HepG2 (cell line): ENCODE measurements at regions not wholly inside any gene's neighbourhood (a gene's known extent, or its start where the extent isn't known, plus 50 kb on each side); places are given as distances from the start of the nearest gene placed in this dataset.

ENCODE experiments used
- ATAC-seq: fragments of 200-7000 bp; cut with Tn5 transposase; 3 replicates; pipeline ENCODE4 v1.9.1; 2020; ENCODE audit warnings: mild to moderate bottlenecking, moderate library complexity
- BruUV-seq: library from RNA; stranded (reverse); fragments of 400-500 nt; replicated peaks from 2 replicates; lab custom pipeline; 2021; lab: Mats Ljungman, UMichigan
- CTCF ChIA-PET: fragments of 300-600 bp; formaldehyde crosslinking; extraction: SDS; loops from one replicate; lab custom pipeline; 2021; ENCODE audit warnings: low total read pairs, inconsistent platforms, low intra/inter-chr PET ratio; lab: Yijun Ruan, JAX
- POLR2A ChIA-PET: fragments of 350-600 bp; sonication (Branson Sonifier 250); formaldehyde crosslinking; loops from one replicate; lab custom pipeline; 2020; ENCODE audit warnings: antibody characterized with exemption, inconsistent platforms; lab: Yijun Ruan, JAX
- DNase-seq: peaks from one replicate; pipeline ENCODE4 v3.0.0-alpha.2; 2015; ENCODE audit warnings: low spot score
- FAIRE-seq: peaks from 3 replicates; lab custom pipeline; 2011; peaks lifted over from hg19 to GRCh38; lab: Jason Lieb, UNC
- H2AFZ ChIP-seq: one replicate; pipeline ENCODE4 v1.6.1; 2011; ENCODE audit warnings: low read length, inconsistent platforms
- H3K27ac ChIP-seq: fragments of 300-600 bp; 3 replicates; pipeline ENCODE4 v1.8.0; 2011; ENCODE audit warnings: mixed run types, mild to moderate bottlenecking, mixed read lengths, low read length, inconsistent platforms; ENCODE audit not compliant: insufficient read depth; ENCODE audit errors: extremely low read length
- H3K27me3 ChIP-seq, 2 experiments: fragments of 200-600 bp in 1 of 2; 2 replicates in 1 of 2; 3 replicates in 1 of 2; pipeline versions ENCODE4 v1.6.0 to v1.8.0; 2011; ENCODE audit warnings: low read length in 2 of 2, mild to moderate bottlenecking in 2 of 2, moderate library complexity in 2 of 2, inconsistent platforms in 1 of 2; ENCODE audit not compliant: insufficient read depth in 2 of 2, control insufficient read depth in 1 of 2
- H3K36me3 ChIP-seq, 2 experiments: fragments of 200-600 bp in 1 of 2; replicated peaks in 1 of 2; 2 replicates in 1 of 2; 3 replicates in 1 of 2; pipeline versions ENCODE4 v1.5.1 to v1.8.0; 2011; ENCODE audit warnings: low read length in 2 of 2, inconsistent platforms in 1 of 2; ENCODE audit not compliant: insufficient read depth in 2 of 2, control insufficient read depth in 1 of 2
- H3K4me1 ChIP-seq: 2 replicates; pipeline ENCODE4 v1.5.1; 2012; ENCODE audit warnings: low read length, inconsistent platforms; ENCODE audit not compliant: insufficient read depth
- H3K4me2 ChIP-seq: 2 replicates; pipeline ENCODE4 v1.6.0; 2011; ENCODE audit warnings: low read depth, low read length, inconsistent platforms
- H3K4me3 ChIP-seq, 3 experiments: fragments of 200-600 bp in 1 of 3; sonication (generic), shearing (Covaris generic) in 1 of 3; replicated peaks in 1 of 3; 2 replicates each; pipeline ENCODE4 v1.5.1; 2011 to 2016; ENCODE audit warnings: low read length in 3 of 3, inconsistent platforms in 2 of 3, low read depth in 2 of 3, mild to moderate bottlenecking in 2 of 3, control low read depth in 1 of 3, mixed read lengths in 1 of 3; ENCODE audit not compliant: insufficient read depth in 1 of 3
- H3K79me2 ChIP-seq: one replicate; pipeline ENCODE4 v1.6.1; 2011; ENCODE audit warnings: low read length, inconsistent platforms; ENCODE audit not compliant: insufficient read depth
- H3K9ac ChIP-seq: 2 replicates; pipeline ENCODE4 v1.6.0; 2011; ENCODE audit warnings: mild to moderate bottlenecking, low read depth, low read length, inconsistent platforms; ENCODE audit not compliant: insufficient read depth
- H3K9me3 ChIP-seq: 2 replicates; pipeline ENCODE4 v1.5.1; 2012; ENCODE audit warnings: mild to moderate bottlenecking, low read length
- H4K20me1 ChIP-seq: 2 replicates; pipeline ENCODE4 v1.6.0; 2011; ENCODE audit warnings: inconsistent platforms, mild to moderate bottlenecking, low read length, moderate library complexity; ENCODE audit not compliant: insufficient read depth
- BHLHE40 ChIP-seq: IDR thresholded peaks from 2 replicates; pipeline ENCODE4 v1.6.1; 2011; ENCODE audit warnings: low read length, improper control_type of control experiment
- GATAD1 ChIP-seq: IDR thresholded peaks from 2 replicates; pipeline ENCODE4 v1.6.1; 2016; ENCODE audit warnings: missing genetic modification reagents, missing compliant biosample characterization
- HOXD1 ChIP-seq: sonication (generic); formaldehyde crosslinking; IDR thresholded peaks from 2 replicates; pipeline ENCODE4 v1.5.0; 2020; ENCODE audit warnings: missing genetic modification reagents
- IKZF5 ChIP-seq: IDR thresholded peaks from 2 replicates; pipeline ENCODE4 v1.6.1; 2018; ENCODE audit warnings: missing genetic modification reagents, mild to moderate bottlenecking, missing compliant biosample characterization
- MTERF4 ChIP-seq: sonication (generic); formaldehyde crosslinking; IDR thresholded peaks from 2 replicates; pipeline ENCODE4 v1.8.0; 2023; ENCODE audit warnings: mild to moderate bottlenecking, missing genetic modification reagents
- ZFP36L1 ChIP-seq: sonication (generic); formaldehyde crosslinking; IDR thresholded peaks from 2 replicates; pipeline ENCODE4 v1.8.0; 2022; ENCODE audit warnings: mild to moderate bottlenecking, missing genetic modification reagents, moderate library complexity
- ZNF230 ChIP-seq: sonication (generic); formaldehyde crosslinking; IDR thresholded peaks from 2 replicates; pipeline ENCODE4 v1.4.0; 2020; ENCODE audit warnings: mild to moderate bottlenecking, missing genetic modification reagents
- ZNF407 ChIP-seq: sonication (generic); formaldehyde crosslinking; IDR thresholded peaks from one replicate; pipeline ENCODE4 v1.5.1; 2020; ENCODE audit warnings: mild to moderate bottlenecking, missing genetic modification reagents; ENCODE audit errors: not compliant biosample characterization
- ZNF577 ChIP-seq: sonication (generic); formaldehyde crosslinking; IDR thresholded peaks from 2 replicates; pipeline ENCODE4 v1.4.0; 2020; ENCODE audit warnings: mild to moderate bottlenecking, low read depth, missing genetic modification reagents, borderline replicate concordance
- ZNF770 ChIP-seq: sonication (generic); formaldehyde crosslinking; IDR thresholded peaks from 2 replicates; pipeline ENCODE4 v1.5.0; 2020; ENCODE audit warnings: mild to moderate bottlenecking, missing genetic modification reagents
- ZNF775 ChIP-seq: sonication (generic); formaldehyde crosslinking; IDR thresholded peaks from 2 replicates; pipeline ENCODE4 v1.4.0; 2020; ENCODE audit warnings: missing genetic modification reagents, mild to moderate bottlenecking, moderate library complexity, borderline replicate concordance
- WGBS: methylation state at CpG from one replicate; pipeline ENCODE4 v1.1.6; 2017; ENCODE audit warnings: low lambda C conversion rate; 5-methylcytosine and 5-hydroxymethylcytosine counted together
- in situ Hi-C: cut with HindIII; loops from 2 replicates; pipeline ENCODE4 v1.10.0; 2017; ENCODE audit warnings: low pct_unique_long_range_greater_than_20kb; ENCODE audit not compliant: extremely low pct_ligation_motif_present
- intact Hi-C: fragments of 100-400 bp; cut with micrococcal nuclease; formaldehyde crosslinking; loops from one replicate; pipeline ENCODE4 v1.10.0; 2022; ENCODE audit not compliant: unreplicated experiment

GRCh38 chr12:89959179-89959578, 250.5 kb upstream of the ATP2B1 start:
- H4K20me1 ChIP-seq, result no peaks in the 10 kb centered on the region
- no peak overlapping the region for H2AFZ ChIP-seq
- POLR2A ChIA-PET, result no interaction called here
- intact Hi-C loops, result no loop called here
- BruUV-seq, result no TSS peak
- FAIRE-seq (no peak), DNase-seq (no peak), ATAC-seq (no peak)
- CTCF ChIA-PET, result no interaction called here
- H3K27me3 ChIP-seq, result no peaks in the 10 kb centered on the region
- H3K9ac ChIP-seq, result no peak overlapping the region
- H3K36me3 ChIP-seq, result no peaks in the 10 kb centered on the region
- no peaks in the 10 kb centered on the region for H3K79me2 ChIP-seq
- in situ Hi-C loops, result loop anchor here (25.0 kb wide), 1 partner anchor 422 kb away; the partner anchor contains the start of gene POC1B
- no peak overlapping the region for H3K4me2 ChIP-seq
- H3K4me1 ChIP-seq, result no peaks in the 10 kb centered on the region
- H3K4me3 ChIP-seq, result no peak overlapping the region
- no peak overlapping the region for H3K27ac ChIP-seq
- 0% methylated on average over 1 of the region's 1 CpG for WGBS
- no peaks in the 10 kb centered on the region for H3K9me3 ChIP-seq
- TF ChIP-seq HOXD1 (CRISPR knock-in tag) (no peak), GATAD1 (CRISPR knock-in tag) (no peak), ZNF770 (CRISPR knock-in tag) (no peak), MTERF4 (CRISPR knock-in tag) (no peak), ZNF775 (no peak), ZFP36L1 (CRISPR knock-in tag) (no peak), ZNF577 (CRISPR knock-in tag) (no peak), ZNF230 (no peak), ZNF407 (CRISPR knock-in tag) (no peak), IKZF5 (CRISPR knock-in tag) (no peak), BHLHE40 (no peak)
